ENCODE measurements at regions not wholly inside any gene's neighbourhood (a gene's known extent, or its start where the extent isn't known, plus 50 kb on each side); places are given as distances from the start of the nearest gene placed in this dataset.

GRCh38 chr7:155228459-155228845, 69.2 kb upstream of the INSIG1 start:
- TF ChIP-seq, protein P1, sequence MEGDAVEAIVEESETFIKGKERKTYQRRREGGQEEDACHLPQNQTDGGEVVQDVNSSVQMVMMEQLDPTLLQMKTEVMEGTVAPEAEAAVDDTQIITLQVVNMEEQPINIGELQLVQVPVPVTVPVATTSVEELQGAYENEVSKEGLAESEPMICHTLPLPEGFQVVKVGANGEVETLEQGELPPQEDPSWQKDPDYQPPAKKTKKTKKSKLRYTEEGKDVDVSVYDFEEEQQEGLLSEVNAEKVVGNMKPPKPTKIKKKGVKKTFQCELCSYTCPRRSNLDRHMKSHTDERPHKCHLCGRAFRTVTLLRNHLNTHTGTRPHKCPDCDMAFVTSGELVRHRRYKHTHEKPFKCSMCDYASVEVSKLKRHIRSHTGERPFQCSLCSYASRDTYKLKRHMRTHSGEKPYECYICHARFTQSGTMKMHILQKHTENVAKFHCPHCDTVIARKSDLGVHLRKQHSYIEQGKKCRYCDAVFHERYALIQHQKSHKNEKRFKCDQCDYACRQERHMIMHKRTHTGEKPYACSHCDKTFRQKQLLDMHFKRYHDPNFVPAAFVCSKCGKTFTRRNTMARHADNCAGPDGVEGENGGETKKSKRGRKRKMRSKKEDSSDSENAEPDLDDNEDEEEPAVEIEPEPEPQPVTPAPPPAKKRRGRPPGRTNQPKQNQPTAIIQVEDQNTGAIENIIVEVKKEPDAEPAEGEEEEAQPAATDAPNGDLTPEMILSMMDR (IDR thresholded peaks at IDR 0.05), result no peak
- no peak for TF ChIP-seq POLR2A (IDR thresholded peaks at IDR 0.05)

All from esophagus squamous epithelium (tissue), 4 donors.